SK-N-SH treated with all-trans-retinoic acid at 6 μM for 48 hours (cell line): ENCODE measurements at regions not wholly inside any gene's neighbourhood (a gene's known extent, or its start where the extent isn't known, plus 50 kb on each side); places are given as distances from the start of the nearest gene placed in this dataset.

Source experiments
- GLIS3 ChIP-seq: fragments of 250-450 bp; sonication (Bioruptor Pico); IDR thresholded peaks from 2 replicates; pipeline ENCODE4 v1.5.0; 2020; ENCODE audit warnings: mild to moderate bottlenecking, moderate library complexity
- SNAI2 ChIP-seq: fragments of 250-450 bp; sonication (Bioruptor Pico); IDR thresholded peaks from 2 replicates; pipeline ENCODE4 v1.5.0; 2020; ENCODE audit warnings: mild to moderate bottlenecking, moderate library complexity
- TCF4 ChIP-seq: fragments of 250-450 bp; sonication (Bioruptor Pico); IDR thresholded peaks from 2 replicates; pipeline ENCODE4 v1.8.0; 2021; ENCODE audit warnings: mild to moderate bottlenecking, moderate library complexity, borderline replicate concordance
- ZFP30 ChIP-seq: fragments of 450-650 bp; formaldehyde crosslinking; IDR thresholded peaks from 2 replicates; pipeline ENCODE4 v1.5.0; 2022; ENCODE audit warnings: mild to moderate bottlenecking, moderate library complexity
- ZNF565 ChIP-seq: fragments of 450-650 bp; formaldehyde crosslinking; conservative IDR thresholded peaks from 2 replicates; pipeline ENCODE4 v1.5.0; 2020; ENCODE audit warnings: low read depth, mild to moderate bottlenecking, moderate library complexity
- ZNF70 ChIP-seq: fragments of 450-650 bp; formaldehyde crosslinking; IDR thresholded peaks from 2 replicates; pipeline ENCODE4 v1.5.0; 2020; ENCODE audit warnings: mild to moderate bottlenecking, moderate library complexity
- TF ChIP-seq, protein P1 (sequence below): fragments of 250-450 bp; sonication (Bioruptor Pico); IDR thresholded peaks from 2 replicates; pipeline ENCODE4 v1.8.0; 2020; ENCODE audit warnings: mild to moderate bottlenecking, moderate library complexity, borderline replicate concordance

GRCh38 chr6:23175391-23175790 is 606.0 kb downstream of the HDGFL1 start:
- TF ChIP-seq ZNF565 (CRISPR knock-in tag) (no peak), TCF4 (no peak), SNAI2 (no peak), ZFP30 (CRISPR knock-in tag) (no peak), ZNF70 (no peak), GLIS3 (CRISPR knock-in tag) (no peak)
- TF ChIP-seq, protein P1, sequence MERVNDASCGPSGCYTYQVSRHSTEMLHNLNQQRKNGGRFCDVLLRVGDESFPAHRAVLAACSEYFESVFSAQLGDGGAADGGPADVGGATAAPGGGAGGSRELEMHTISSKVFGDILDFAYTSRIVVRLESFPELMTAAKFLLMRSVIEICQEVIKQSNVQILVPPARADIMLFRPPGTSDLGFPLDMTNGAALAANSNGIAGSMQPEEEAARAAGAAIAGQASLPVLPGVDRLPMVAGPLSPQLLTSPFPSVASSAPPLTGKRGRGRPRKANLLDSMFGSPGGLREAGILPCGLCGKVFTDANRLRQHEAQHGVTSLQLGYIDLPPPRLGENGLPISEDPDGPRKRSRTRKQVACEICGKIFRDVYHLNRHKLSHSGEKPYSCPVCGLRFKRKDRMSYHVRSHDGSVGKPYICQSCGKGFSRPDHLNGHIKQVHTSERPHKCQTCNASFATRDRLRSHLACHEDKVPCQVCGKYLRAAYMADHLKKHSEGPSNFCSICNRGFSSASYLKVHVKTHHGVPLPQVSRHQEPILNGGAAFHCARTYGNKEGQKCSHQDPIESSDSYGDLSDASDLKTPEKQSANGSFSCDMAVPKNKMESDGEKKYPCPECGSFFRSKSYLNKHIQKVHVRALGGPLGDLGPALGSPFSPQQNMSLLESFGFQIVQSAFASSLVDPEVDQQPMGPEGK (CRISPR knock-in tag), result no peak
